ENCODE measurements at regions not wholly inside any gene's neighbourhood (a gene's known extent, or its start where the extent isn't known, plus 50 kb on each side); places are given as distances from the start of the nearest gene placed in this dataset.

- no peak for DNase-seq (ENCODE audit: low read depth in 2 of 2)
These were observed 69.1 kb upstream of the POU3F1 start for GRCh38 chr1:38115682-38116202.

DNA sequence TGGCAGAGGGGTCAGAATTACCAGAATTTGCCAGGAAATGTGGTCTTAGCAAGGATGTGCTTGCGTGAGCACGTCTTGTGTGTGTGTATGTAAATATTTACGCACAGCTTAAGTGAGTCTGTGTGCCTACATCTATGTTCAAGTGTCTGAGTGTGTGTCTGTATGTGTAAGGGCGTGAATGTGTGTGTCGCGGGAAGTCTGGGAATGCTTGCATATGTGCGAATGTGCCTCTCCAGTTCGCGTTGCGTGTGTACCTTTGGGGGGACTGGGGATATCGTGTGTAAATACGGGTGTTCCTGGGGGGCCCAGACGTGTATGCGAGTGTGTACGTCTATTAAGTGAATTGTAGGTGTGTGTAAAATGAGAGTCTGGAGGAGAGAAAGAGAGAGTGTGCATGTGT, 68.6 kb upstream of the POU3F1 start:
- DNase-seq (ENCODE audit: low read depth in 2 of 2) = no peak

GRCh38 chr1:38114241-38115026, 67.8 kb upstream of the POU3F1 start:
- DNase-seq (ENCODE audit: low read depth in 2 of 2) = no peak

- no peak for DNase-seq (ENCODE audit: low read depth in 2 of 2)
These were observed 66.6 kb upstream of the POU3F1 start for GRCh38 chr1:38113159-38113666.

DNA sequence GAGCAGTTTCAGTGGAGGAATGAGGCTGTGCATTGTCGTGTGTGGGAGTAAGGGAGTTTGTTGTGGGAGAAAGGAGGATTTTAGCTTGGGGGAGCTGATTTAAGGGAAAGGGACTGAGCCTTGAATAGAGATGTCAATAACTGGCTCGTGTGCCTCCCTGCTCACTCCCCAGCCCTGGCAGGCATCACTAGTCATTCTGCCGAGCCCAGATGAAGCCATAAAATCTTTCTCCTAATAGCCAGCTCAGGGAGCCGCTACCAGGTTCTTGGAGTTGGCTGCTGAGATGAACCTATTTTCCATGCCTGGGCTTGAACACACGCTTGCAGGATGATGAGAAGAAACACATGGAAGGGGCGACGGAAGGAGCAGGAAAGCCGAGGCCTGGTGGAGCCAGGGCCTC, 65.0 kb upstream of the POU3F1 start:
- no peak for DNase-seq (ENCODE audit: low read depth in 2 of 2)

DNA sequence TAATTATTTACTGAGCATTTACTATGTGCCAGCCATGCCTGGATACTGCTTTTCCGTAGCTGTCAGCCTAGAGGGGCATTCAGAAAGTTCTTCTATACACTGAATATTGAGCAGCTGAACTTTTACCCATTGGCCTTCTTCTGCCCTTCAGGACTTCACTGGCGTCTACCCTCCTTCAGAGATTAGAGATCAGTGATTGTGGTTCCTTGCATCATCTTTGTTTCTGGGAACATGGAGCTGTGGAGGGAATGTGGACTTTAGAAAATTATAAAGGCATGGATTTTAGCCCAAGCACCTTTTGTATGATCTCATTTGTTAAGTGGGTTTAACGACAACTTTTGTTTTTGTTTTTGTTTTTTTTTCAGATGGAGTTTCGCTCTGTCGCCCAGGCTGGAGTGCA, 58.7 kb upstream of the POU3F1 start:
- no peak for DNase-seq (ENCODE audit: low read depth in 2 of 2)

DNA sequence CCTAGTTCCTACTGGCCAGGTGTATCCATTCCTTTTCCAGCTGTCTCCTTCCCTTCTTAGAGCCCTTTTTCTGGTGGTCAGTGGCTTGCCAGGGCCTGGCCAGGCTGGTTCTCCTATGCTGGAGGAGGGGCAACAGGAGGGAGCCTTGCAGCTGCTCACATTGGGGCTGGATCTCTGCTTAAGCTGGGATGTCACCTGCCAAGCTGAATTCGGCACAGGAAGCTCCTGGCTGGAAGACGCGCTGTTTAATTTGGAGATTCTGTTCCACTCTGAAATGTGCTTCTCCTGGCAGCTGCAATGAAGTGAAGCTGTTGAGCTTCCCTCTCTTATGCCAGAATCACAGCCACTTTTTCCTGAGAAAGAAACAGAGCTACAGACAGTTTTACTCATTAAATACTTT, 56.0 kb upstream of the POU3F1 start:
- no peak for DNase-seq (ENCODE audit: low read depth in 2 of 2)

- no peak for DNase-seq (ENCODE audit: low read depth in 2 of 2)
These were observed 54.6 kb upstream of the POU3F1 start for GRCh38 chr1:38101037-38101785.

DNA sequence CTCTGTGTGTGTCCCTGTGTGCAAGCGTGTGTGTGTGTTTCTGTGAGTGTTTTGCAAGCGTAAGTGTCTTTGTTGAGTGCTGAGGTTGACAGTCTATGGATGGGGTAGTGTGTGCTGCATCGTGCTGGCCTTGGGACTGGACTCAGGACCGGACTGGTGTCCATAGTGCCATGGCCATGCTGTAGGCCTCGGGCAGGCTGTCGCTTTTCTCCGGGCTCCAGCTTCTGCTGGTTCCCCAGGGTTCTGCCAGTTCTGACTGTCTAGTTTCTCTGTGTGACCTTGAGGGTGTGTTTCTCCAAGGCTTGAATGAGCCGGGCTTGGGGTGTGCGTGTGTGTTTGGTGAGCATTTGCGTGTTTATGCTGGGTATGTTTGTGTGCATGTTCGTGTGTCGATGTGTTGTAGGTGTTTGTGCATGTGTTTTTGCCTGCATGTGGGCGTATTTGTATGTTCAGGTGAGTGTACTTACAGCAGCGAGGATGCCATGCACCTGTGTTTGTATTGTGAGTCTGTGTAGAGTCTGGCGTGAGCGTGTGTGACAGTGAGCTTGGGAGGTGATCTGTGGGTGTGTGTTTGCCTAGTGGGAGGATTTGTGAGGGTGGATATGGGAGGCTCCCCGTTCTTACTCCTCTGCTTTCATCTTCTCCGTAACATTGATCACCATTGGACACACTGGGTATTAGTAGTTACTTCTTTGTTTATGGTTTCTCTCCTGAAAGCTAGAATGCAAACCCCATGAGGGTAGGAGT, 51.7 kb upstream of the POU3F1 start:
- DNase-seq (ENCODE audit: low read depth in 2 of 2) = no peak

- no peak for DNase-seq (ENCODE audit: low read depth in 2 of 2)
These were observed 50.8 kb upstream of the POU3F1 start for GRCh38 chr1:38097284-38097898.

Measured in stimulated activated CD4-positive, alpha-beta T cell treated with anti-CD3 and anti-CD28 coated beads, Interleukin-15, amount 100 ng/mL, for 48 hours (primary cell).